ENCODE measurements at regions not wholly inside any gene's neighbourhood (a gene's known extent, or its start where the extent isn't known, plus 50 kb on each side); places are given as distances from the start of the nearest gene placed in this dataset.

- TF ChIP-seq, protein P1, sequence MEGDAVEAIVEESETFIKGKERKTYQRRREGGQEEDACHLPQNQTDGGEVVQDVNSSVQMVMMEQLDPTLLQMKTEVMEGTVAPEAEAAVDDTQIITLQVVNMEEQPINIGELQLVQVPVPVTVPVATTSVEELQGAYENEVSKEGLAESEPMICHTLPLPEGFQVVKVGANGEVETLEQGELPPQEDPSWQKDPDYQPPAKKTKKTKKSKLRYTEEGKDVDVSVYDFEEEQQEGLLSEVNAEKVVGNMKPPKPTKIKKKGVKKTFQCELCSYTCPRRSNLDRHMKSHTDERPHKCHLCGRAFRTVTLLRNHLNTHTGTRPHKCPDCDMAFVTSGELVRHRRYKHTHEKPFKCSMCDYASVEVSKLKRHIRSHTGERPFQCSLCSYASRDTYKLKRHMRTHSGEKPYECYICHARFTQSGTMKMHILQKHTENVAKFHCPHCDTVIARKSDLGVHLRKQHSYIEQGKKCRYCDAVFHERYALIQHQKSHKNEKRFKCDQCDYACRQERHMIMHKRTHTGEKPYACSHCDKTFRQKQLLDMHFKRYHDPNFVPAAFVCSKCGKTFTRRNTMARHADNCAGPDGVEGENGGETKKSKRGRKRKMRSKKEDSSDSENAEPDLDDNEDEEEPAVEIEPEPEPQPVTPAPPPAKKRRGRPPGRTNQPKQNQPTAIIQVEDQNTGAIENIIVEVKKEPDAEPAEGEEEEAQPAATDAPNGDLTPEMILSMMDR (conservative IDR thresholded peaks at IDR 0.05): no peak
- TF ChIP-seq ZFX (IDR thresholded peaks at IDR 0.05): no peak
Observed at GRCh38 chr2:109067631-109068125, 61.3 kb upstream of the SH3RF3 start.
